NB4 (cell line): ENCODE measurements at regions not wholly inside any gene's neighbourhood (a gene's known extent, or its start where the extent isn't known, plus 50 kb on each side); places are given as distances from the start of the nearest gene placed in this dataset.

ENCODE experiments used
- DNase-seq: peaks from one replicate; pipeline ENCODE4 v3.0.0; 2010; ENCODE audit warnings: low read depth
- H3K4me3 ChIP-seq: one replicate; pipeline ENCODE4 v1.5.1; 2011; ENCODE audit warnings: mild to moderate bottlenecking, low read depth, low read length, moderate library complexity
- MYC ChIP-seq: IDR thresholded peaks from 2 replicates; pipeline ENCODE4 v1.6.1; 2011; ENCODE audit warnings: low read depth, low read length
- POLR2A ChIP-seq: IDR thresholded peaks from 2 replicates; pipeline ENCODE4 v1.6.1; 2011; ENCODE audit warnings: mild to moderate bottlenecking; ENCODE audit not compliant: insufficient read length; ENCODE audit errors: extremely low read depth
- TF ChIP-seq, protein P1 (sequence below): IDR thresholded peaks from 2 replicates; pipeline ENCODE4 v1.6.1; 2011; ENCODE audit warnings: low read depth, low read length
- TF ChIP-seq, protein P2 (sequence below): IDR thresholded peaks from one replicate; pipeline ENCODE4 v1.5.1; 2012; ENCODE audit warnings: low read depth, low read length

DNA sequence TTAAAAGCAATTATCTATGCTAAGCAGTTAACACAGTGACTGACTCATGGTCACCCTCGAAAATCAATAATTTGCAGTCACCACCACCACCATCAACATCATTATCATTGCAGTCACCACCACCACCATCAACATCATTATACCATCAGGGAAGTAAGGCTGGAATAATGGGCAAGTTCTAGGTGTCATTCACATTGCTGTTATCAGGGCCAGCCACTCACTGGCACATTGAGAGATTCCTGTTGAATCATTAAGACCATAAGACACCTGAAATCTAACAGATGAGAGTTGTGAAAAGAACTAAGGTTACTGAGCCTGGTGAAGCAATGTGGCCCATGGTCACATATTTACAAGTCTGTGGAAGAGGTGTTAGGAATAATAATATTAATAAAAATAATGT is 247.7 kb upstream of the BOD1L1 start:
- TF ChIP-seq, protein P1, sequence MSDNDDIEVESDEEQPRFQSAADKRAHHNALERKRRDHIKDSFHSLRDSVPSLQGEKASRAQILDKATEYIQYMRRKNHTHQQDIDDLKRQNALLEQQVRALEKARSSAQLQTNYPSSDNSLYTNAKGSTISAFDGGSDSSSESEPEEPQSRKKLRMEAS, result no peak
- TF ChIP-seq POLR2A (no peak), MYC (no peak)
- TF ChIP-seq, protein P2, sequence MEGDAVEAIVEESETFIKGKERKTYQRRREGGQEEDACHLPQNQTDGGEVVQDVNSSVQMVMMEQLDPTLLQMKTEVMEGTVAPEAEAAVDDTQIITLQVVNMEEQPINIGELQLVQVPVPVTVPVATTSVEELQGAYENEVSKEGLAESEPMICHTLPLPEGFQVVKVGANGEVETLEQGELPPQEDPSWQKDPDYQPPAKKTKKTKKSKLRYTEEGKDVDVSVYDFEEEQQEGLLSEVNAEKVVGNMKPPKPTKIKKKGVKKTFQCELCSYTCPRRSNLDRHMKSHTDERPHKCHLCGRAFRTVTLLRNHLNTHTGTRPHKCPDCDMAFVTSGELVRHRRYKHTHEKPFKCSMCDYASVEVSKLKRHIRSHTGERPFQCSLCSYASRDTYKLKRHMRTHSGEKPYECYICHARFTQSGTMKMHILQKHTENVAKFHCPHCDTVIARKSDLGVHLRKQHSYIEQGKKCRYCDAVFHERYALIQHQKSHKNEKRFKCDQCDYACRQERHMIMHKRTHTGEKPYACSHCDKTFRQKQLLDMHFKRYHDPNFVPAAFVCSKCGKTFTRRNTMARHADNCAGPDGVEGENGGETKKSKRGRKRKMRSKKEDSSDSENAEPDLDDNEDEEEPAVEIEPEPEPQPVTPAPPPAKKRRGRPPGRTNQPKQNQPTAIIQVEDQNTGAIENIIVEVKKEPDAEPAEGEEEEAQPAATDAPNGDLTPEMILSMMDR, result no peak
- DNase-seq, result no peak
- no peak overlapping the region for H3K4me3 ChIP-seq

DNA sequence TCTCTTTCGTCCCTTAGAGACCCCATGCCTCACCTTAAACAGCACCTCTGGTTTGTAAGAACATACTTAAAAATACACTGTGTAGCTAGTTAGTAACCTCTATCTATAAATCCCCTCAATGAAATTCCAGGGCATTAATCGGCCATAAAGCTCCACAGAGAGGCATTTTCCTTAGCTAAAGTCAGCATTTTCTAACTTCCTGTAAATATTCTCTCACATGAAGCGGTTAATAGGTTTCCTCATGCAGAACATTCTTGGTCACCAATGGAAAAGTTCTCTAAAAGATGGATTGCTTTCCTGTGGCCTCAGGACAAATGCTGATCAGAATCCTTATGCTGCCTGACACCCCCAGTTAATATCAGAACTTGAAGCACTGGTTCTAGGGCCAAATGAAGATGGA is 248.6 kb upstream of the BOD1L1 start:
- TF ChIP-seq, protein P1, result no peak
- TF ChIP-seq POLR2A, result no peak
- TF ChIP-seq, protein P2, result no peak
- TF ChIP-seq MYC, result no peak
- no peak for DNase-seq
- H3K4me3 ChIP-seq, result no peak overlapping the region

- DNase-seq, result no peak
- TF ChIP-seq MYC, result no peak
- TF ChIP-seq, protein P2, result no peak
- TF ChIP-seq POLR2A, result no peak
- TF ChIP-seq, protein P1, result no peak
- no peak overlapping the region for H3K4me3 ChIP-seq
Observed at GRCh38 chr4:13876940-13877339, 249.4 kb upstream of the BOD1L1 start.

DNA sequence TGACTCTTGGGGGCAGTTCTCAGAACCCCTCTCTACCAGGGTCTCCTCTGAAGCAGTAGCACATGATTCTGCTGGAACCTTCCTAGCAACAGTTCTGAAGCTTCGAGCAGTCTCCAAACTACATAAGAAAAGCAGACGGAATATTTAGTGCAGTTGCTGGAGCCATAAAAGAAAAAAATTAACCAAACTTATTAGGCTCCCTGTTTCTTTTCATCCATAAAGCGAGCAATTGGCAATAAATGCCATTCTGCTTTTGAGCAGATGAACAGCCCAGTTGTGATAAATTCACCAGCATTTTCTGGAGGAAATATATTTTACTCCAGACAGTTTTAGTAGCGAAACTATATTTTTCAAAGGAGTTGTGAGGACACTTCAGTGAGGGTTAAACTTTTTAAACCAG is 250.1 kb upstream of the BOD1L1 start:
- DNase-seq, result no peak
- TF ChIP-seq, protein P2, result no peak
- TF ChIP-seq POLR2A (no peak), MYC (no peak)
- TF ChIP-seq, protein P1, result no peak
- no peak overlapping the region for H3K4me3 ChIP-seq

GRCh38 chr4:13881892-13882291 is 254.4 kb upstream of the BOD1L1 start:
- no peak for DNase-seq
- TF ChIP-seq POLR2A (no peak), MYC (no peak)
- TF ChIP-seq, protein P2, result no peak
- TF ChIP-seq, protein P1, result no peak
- no peak overlapping the region for H3K4me3 ChIP-seq

- no peak for DNase-seq
- TF ChIP-seq MYC, result no peak
- TF ChIP-seq POLR2A, result no peak
- TF ChIP-seq, protein P1, result no peak
- TF ChIP-seq, protein P2, result no peak
- no peak overlapping the region for H3K4me3 ChIP-seq
Observed at GRCh38 chr4:13887010-13887409, 259.5 kb upstream of the BOD1L1 start.
